Heart left ventricle (tissue), 13 donors: ENCODE measurements at regions not wholly inside any gene's neighbourhood (a gene's known extent, or its start where the extent isn't known, plus 50 kb on each side); places are given as distances from the start of the nearest gene placed in this dataset.

Source experiments
- POLR2A ChIP-seq, 2 donors: fragments of 450-650 bp; IDR thresholded peaks; one replicate each; pipeline ENCODE4 v1.6.1; 2017; ENCODE audit warnings: antibody characterized with exemption in 2 of 2, mild to moderate bottlenecking in 2 of 2, moderate library complexity in 2 of 2
- TF ChIP-seq, protein P1 (sequence below), 12 donors: fragments of 200-600 bp; sonication (generic) in 4 of 12; IDR thresholded peaks; one replicate each; pipeline versions ENCODE4 v1.5.0 to v1.8.0; 2018 to 2022; ENCODE audit warnings: antibody characterized with exemption in 12 of 12, mild to moderate bottlenecking in 5 of 12
- donor health status: ischemic (EF 13 %, LVEDD 7.1; RV severe dilation, severe dysfunction).
- donor health status: DM: no; HTN: yes; CAD: no.
- donor health status: DM: no; HTN: no; CAD: no.
- donor health status: ischemic (EF 25% LVEDD 6.9; RV normal size, moderate dysfunction).
- donor health status: ischemic (EF 25% LVEDD 5.7; RV mildly dilated, moderate dysfunction).
- donor health status: ischemic (EF 35%, LVEDD 5.7; RV mildly dilated, moderate dysfunction).
- donor health status: nonischemic (EF 11% LVEDD 7.7; RV severe dilation, severe dysfunction).
- donor health status: DM: yes; HTN: yes; CAD: no.
- donor health status: PGD.
- donor health status: ischemic (EF 29% LVEDD 5.4; RV normal size, mild dysfunction).
- donor health status: nonischemic (EF 23%, LVEDD 6.1; RV moderate dilation, normal function).

GRCh38 chr1:191419842-191420241 is 738.4 kb upstream of the RGS18 start:
- TF ChIP-seq, protein P1, sequence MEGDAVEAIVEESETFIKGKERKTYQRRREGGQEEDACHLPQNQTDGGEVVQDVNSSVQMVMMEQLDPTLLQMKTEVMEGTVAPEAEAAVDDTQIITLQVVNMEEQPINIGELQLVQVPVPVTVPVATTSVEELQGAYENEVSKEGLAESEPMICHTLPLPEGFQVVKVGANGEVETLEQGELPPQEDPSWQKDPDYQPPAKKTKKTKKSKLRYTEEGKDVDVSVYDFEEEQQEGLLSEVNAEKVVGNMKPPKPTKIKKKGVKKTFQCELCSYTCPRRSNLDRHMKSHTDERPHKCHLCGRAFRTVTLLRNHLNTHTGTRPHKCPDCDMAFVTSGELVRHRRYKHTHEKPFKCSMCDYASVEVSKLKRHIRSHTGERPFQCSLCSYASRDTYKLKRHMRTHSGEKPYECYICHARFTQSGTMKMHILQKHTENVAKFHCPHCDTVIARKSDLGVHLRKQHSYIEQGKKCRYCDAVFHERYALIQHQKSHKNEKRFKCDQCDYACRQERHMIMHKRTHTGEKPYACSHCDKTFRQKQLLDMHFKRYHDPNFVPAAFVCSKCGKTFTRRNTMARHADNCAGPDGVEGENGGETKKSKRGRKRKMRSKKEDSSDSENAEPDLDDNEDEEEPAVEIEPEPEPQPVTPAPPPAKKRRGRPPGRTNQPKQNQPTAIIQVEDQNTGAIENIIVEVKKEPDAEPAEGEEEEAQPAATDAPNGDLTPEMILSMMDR (IDR thresholded peaks at IDR 0.05), result no peak
- no peak for TF ChIP-seq POLR2A (IDR thresholded peaks at IDR 0.05)
